ENCODE measurements at regions not wholly inside any gene's neighbourhood (a gene's known extent, or its start where the extent isn't known, plus 50 kb on each side); places are given as distances from the start of the nearest gene placed in this dataset.

DNA sequence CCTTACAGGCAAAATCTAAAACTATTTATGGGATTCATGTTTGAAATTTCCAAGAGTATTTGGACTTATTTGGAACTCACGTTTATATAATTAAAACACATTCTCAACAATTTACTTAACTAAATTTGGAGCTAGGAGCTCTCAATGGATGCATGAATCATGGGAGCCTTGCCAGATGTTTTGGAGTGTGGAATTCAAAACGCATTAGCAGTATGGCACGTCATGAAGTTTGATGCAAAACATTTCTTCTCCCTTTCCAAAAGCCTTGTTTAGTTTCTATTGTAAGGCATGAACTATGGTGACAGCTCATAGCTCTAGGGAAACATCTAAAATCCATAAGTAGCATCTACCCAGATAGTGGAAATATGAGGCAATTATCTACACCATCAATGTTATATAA lies 701.6 kb downstream of the SATB2 start:
- intact Hi-C loops (cut with DNase I; ENCODE audit: low total_unique reads): no loop called here
- H3K4me1 ChIP-seq: no peaks in the 10 kb centered on the region
- no peaks in the 10 kb centered on the region for H3K27me3 ChIP-seq
- no peak for TF ChIP-seq CTCF (IDR thresholded peaks at IDR 0.05)
- no peaks in the 10 kb centered on the region for H3K36me3 ChIP-seq
- no peak for DNase-seq
- no peak overlapping the region for H3K27ac ChIP-seq
- H3K4me3 ChIP-seq: no peak overlapping the region
- H3K9me3 ChIP-seq: no peaks in the 10 kb centered on the region

DNA sequence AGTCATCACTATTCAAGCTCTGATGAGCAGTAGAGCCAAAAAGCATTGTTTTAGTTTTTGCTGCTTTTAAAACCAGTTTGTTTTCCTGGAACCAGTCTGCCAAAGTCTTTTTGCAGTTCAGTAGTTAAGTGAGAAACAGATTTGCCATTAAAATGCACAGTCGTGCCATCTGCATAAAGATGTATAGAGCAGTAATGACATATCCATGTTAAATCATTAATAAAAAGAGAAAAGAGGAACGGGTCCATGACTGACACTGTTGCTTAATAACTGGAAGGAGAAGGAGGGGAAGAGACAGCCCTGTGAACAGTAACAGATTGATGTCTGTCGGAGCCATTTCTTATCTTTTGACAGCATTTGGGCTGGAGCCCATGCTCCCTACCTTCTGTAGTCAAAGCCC lies 704.6 kb downstream of the SATB2 start:
- intact Hi-C loops (cut with DNase I; ENCODE audit: low total_unique reads): no loop called here
- no peak for DNase-seq
- no peak for TF ChIP-seq CTCF (IDR thresholded peaks at IDR 0.05)
- no peaks in the 10 kb centered on the region for H3K27me3 ChIP-seq
- no peaks in the 10 kb centered on the region for H3K36me3 ChIP-seq
- H3K9me3 ChIP-seq: no peaks in the 10 kb centered on the region
- H3K27ac ChIP-seq: no peak overlapping the region
- no peak overlapping the region for H3K4me3 ChIP-seq
- no peaks in the 10 kb centered on the region for H3K4me1 ChIP-seq

DNA sequence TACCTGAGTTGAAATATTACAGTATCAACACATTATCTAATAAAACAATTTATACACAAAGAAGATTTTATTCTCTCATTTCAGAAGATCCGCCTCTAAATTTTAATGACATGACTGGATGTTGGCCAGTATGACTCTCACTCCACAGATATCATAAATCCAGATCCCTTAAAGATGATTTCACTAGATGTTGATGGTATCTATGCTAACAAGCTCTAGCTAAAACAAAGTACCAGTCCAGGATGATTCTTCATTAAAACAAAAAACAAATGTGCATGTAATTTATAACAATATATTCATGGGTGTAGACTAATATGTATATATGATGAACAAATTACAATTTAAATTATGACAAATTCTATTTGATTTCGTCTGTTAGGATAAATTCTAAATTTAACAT lies 708.4 kb downstream of the SATB2 start:
- no peak for DNase-seq
- Histone ChIP-seq H3K4me1 (no peaks in the 10 kb centered on the region), H3K36me3 (no peaks in the 10 kb centered on the region), H3K27ac (no peak overlapping the region), H3K9me3 (no peaks in the 10 kb centered on the region), H3K27me3 (no peaks in the 10 kb centered on the region), H3K4me3 (no peak overlapping the region)
- intact Hi-C loops (cut with DNase I; ENCODE audit: low total_unique reads): no loop called here
- no peak for TF ChIP-seq CTCF (IDR thresholded peaks at IDR 0.05)

- no peaks in the 10 kb centered on the region for H3K4me1 ChIP-seq
- intact Hi-C loops (cut with DNase I; ENCODE audit: low total_unique reads): no loop called here
- H3K27ac ChIP-seq: no peak overlapping the region
- H3K4me3 ChIP-seq: no peak overlapping the region
- TF ChIP-seq CTCF (IDR thresholded peaks at IDR 0.05): no peak
- no peak for DNase-seq
- no peaks in the 10 kb centered on the region for H3K27me3 ChIP-seq
- no peaks in the 10 kb centered on the region for H3K36me3 ChIP-seq
- no peaks in the 10 kb centered on the region for H3K9me3 ChIP-seq
Measured at GRCh38 chr2:198731842-198732399, 725.8 kb downstream of the SATB2 start.

- H3K9me3 ChIP-seq: no peaks in the 10 kb centered on the region
- no peak overlapping the region for H3K4me3 ChIP-seq
- intact Hi-C loops (cut with DNase I; ENCODE audit: low total_unique reads): no loop called here
- no peaks in the 10 kb centered on the region for H3K27me3 ChIP-seq
- no peaks in the 10 kb centered on the region for H3K36me3 ChIP-seq
- TF ChIP-seq CTCF (IDR thresholded peaks at IDR 0.05): no peak
- H3K4me1 ChIP-seq: no peaks in the 10 kb centered on the region
- DNase-seq: no peak
- no peak overlapping the region for H3K27ac ChIP-seq
Measured at GRCh38 chr2:198720266-198720665, 737.5 kb downstream of the SATB2 start.

DNA sequence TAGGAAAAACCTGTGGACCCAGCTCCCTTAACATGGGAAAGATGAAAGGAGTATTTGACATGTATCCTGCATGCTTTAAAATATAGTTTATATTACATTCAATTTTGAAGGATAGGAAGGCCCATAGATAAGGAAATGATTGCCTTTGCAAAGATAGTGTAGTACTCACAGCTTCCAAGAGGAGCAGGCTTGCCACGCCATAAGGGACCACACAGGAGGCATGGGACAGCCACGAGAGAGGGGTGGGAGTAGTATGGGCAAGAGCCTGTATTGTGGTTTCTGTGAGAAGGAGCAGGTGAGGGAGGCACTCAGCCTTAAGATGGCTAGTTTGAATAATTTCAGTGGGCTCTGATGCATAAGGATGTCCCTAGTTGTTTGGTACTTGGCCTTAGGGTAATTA lies 740.3 kb downstream of the SATB2 start:
- Histone ChIP-seq H3K27ac (no peak overlapping the region), H3K4me1 (no peaks in the 10 kb centered on the region), H3K36me3 (no peaks in the 10 kb centered on the region), H3K4me3 (no peak overlapping the region), H3K27me3 (no peaks in the 10 kb centered on the region), H3K9me3 (no peaks in the 10 kb centered on the region)
- DNase-seq: no peak
- no peak for TF ChIP-seq CTCF (IDR thresholded peaks at IDR 0.05)
- intact Hi-C loops (cut with DNase I; ENCODE audit: low total_unique reads): no loop called here
